BLaER1 (cell line): ENCODE measurements at regions not wholly inside any gene's neighbourhood (a gene's known extent, or its start where the extent isn't known, plus 50 kb on each side); places are given as distances from the start of the nearest gene placed in this dataset.
A peak's percentile ranks its signal among the peaks of the same experiment; 100 is the strongest.
"Not testable (repeated sequence)": the region's sequence is repeated elsewhere in the genome, so short reads cannot be mapped to it uniquely, and the experiment has no call there.

Source experiments
- H3K27ac ChIP-seq: shearing (Covaris generic); formaldehyde crosslinking; 2 replicates; pipeline ENCODE4 v1.8.1; 2022
- H3K27me3 ChIP-seq: shearing (Covaris generic); formaldehyde crosslinking; 2 replicates; pipeline ENCODE4 v1.8.1; 2022
- H3K36me3 ChIP-seq: shearing (Covaris generic); formaldehyde crosslinking; 2 replicates; pipeline ENCODE4 v1.8.1; 2022
- H3K4me1 ChIP-seq: shearing (Covaris generic); formaldehyde crosslinking; 2 replicates; pipeline ENCODE4 v1.8.1; 2022
- H3K4me2 ChIP-seq: shearing (Covaris generic); formaldehyde crosslinking; 2 replicates; pipeline ENCODE4 v1.8.1; 2022
- H3K4me3 ChIP-seq: shearing (Covaris generic); formaldehyde crosslinking; 2 replicates; pipeline ENCODE4 v1.8.1; 2022
- H3K9ac ChIP-seq: shearing (Covaris generic); formaldehyde crosslinking; 2 replicates; pipeline ENCODE4 v1.8.1; 2022
- H3K9me3 ChIP-seq: shearing (Covaris generic); formaldehyde crosslinking; 2 replicates; pipeline ENCODE4 v1.8.1; 2022
- H4K20me1 ChIP-seq: shearing (Covaris generic); formaldehyde crosslinking; 2 replicates; pipeline ENCODE4 v1.8.1; 2022
- Cebpa-rat ChIP-seq: shearing (Covaris generic); IDR thresholded peaks from 2 replicates; pipeline ENCODE4 v1.8.1; 2022

GRCh38 chr3:178137206-178137605 is 399.0 kb upstream of the KCNMB2 start:
- H3K4me1 ChIP-seq: no peaks in the 10 kb centered on the region
- H3K9me3 ChIP-seq: peaks cover 10% of the 10 kb centered on the region; the same call in 1 of the 2 replicates
- no peaks in the 10 kb centered on the region for H3K27me3 ChIP-seq
- no peak overlapping the region for H3K4me2 ChIP-seq
- H3K27ac ChIP-seq: no peak overlapping the region
- no peak for TF ChIP-seq Cebpa-rat
- H3K36me3 ChIP-seq: no peaks in the 10 kb centered on the region
- no peaks in the 10 kb centered on the region for H4K20me1 ChIP-seq
- no peak overlapping the region for H3K4me3 ChIP-seq
- no peak overlapping the region for H3K9ac ChIP-seq

- Histone ChIP-seq H3K9me3 (peaks cover 10% of the 10 kb centered on the region; the same call in 1 of the 2 replicates), H3K4me2 (no peak overlapping the region), H3K4me3 (no peak overlapping the region), H3K36me3 (no peaks in the 10 kb centered on the region), H3K27me3 (no peaks in the 10 kb centered on the region), H4K20me1 (no peaks in the 10 kb centered on the region), H3K9ac (no peak overlapping the region), H3K27ac (no peak overlapping the region), H3K4me1 (no peaks in the 10 kb centered on the region)
- no peak for TF ChIP-seq Cebpa-rat
Observed at GRCh38 chr3:178137831-178138230, 398.4 kb upstream of the KCNMB2 start.

- H3K9ac ChIP-seq: no peak overlapping the region
- TF ChIP-seq Cebpa-rat: no peak
- no peak overlapping the region for H3K4me3 ChIP-seq
- H3K4me1 ChIP-seq: no peaks in the 10 kb centered on the region
- no peak overlapping the region for H3K27ac ChIP-seq
- no peaks in the 10 kb centered on the region for H3K36me3 ChIP-seq
- H3K9me3 ChIP-seq: peaks cover 10% of the 10 kb centered on the region; the same call in 1 of the 2 replicates
- no peaks in the 10 kb centered on the region for H4K20me1 ChIP-seq
- no peaks in the 10 kb centered on the region for H3K27me3 ChIP-seq
- no peak overlapping the region for H3K4me2 ChIP-seq
Observed at GRCh38 chr3:178139116-178139515, 397.1 kb upstream of the KCNMB2 start.

GRCh38 chr3:178140531-178141304 is 395.5 kb upstream of the KCNMB2 start:
- H3K4me3 ChIP-seq: no peak overlapping the region
- H3K27ac ChIP-seq: no peak overlapping the region
- H3K4me1 ChIP-seq: no peaks in the 10 kb centered on the region
- H3K27me3 ChIP-seq: no peaks in the 10 kb centered on the region
- no peak for TF ChIP-seq Cebpa-rat
- H3K9me3 ChIP-seq: 0 out of 2 replicates have a peak, but pooled peaks cover 5% of the 10 kb centered on the region
- H3K4me2 ChIP-seq: no peak overlapping the region
- H3K36me3 ChIP-seq: no peaks in the 10 kb centered on the region
- no peaks in the 10 kb centered on the region for H4K20me1 ChIP-seq
- H3K9ac ChIP-seq: no peak overlapping the region

GRCh38 chr3:178141305-178141684 is 394.9 kb upstream of the KCNMB2 start:
- H3K4me2 ChIP-seq: not testable (repeated sequence)

GRCh38 chr3:178146406-178146831 is 389.8 kb upstream of the KCNMB2 start:
- TF ChIP-seq Cebpa-rat: no peak
- no peaks in the 10 kb centered on the region for H3K36me3 ChIP-seq
- no peaks in the 10 kb centered on the region for H3K27me3 ChIP-seq
- H3K27ac ChIP-seq: no peak overlapping the region
- 0 out of 2 replicates have a peak, but pooled peaks cover 11% of the 10 kb centered on the region for H3K9me3 ChIP-seq
- H3K4me2 ChIP-seq: peak overlapping the region; percentile 14; the same call in 1 of the 2 replicates
- no peak overlapping the region for H3K9ac ChIP-seq
- no peaks in the 10 kb centered on the region for H4K20me1 ChIP-seq
- no peak overlapping the region for H3K4me3 ChIP-seq
- peaks cover 9% of the 10 kb centered on the region for H3K4me1 ChIP-seq

More at GRCh38 chr3:178141305-178141684, 394.9 kb upstream of the KCNMB2 start:
- H3K4me3 ChIP-seq, H3K9ac ChIP-seq, H3K27ac ChIP-seq, H3K36me3 ChIP-seq, H3K9me3 ChIP-seq, H4K20me1 ChIP-seq, H3K4me1 ChIP-seq, H3K27me3 ChIP-seq: not testable (repeated sequence)

GRCh38 chr3:178147001-178147400 is 389.2 kb upstream of the KCNMB2 start:
- no peaks in the 10 kb centered on the region for H3K36me3 ChIP-seq
- no peaks in the 10 kb centered on the region for H4K20me1 ChIP-seq
- no peak overlapping the region for H3K4me3 ChIP-seq
- TF ChIP-seq Cebpa-rat: no peak
- no peak overlapping the region for H3K4me2 ChIP-seq
- no peaks in the 10 kb centered on the region for H3K27me3 ChIP-seq
- H3K27ac ChIP-seq: no peak overlapping the region
- H3K4me1 ChIP-seq: peaks cover 9% of the 10 kb centered on the region
- H3K9me3 ChIP-seq: 0 out of 2 replicates have a peak, but pooled peaks cover 7% of the 10 kb centered on the region
- no peak overlapping the region for H3K9ac ChIP-seq

GRCh38 chr3:178152031-178152806 is 384.0 kb upstream of the KCNMB2 start:
- no peak overlapping the region for H3K9ac ChIP-seq
- TF ChIP-seq Cebpa-rat: no peak
- no peak overlapping the region for H3K27ac ChIP-seq

GRCh38 chr3:178152988-178153387 is 383.2 kb upstream of the KCNMB2 start:
- no peaks in the 10 kb centered on the region for H4K20me1 ChIP-seq
- no peak for TF ChIP-seq Cebpa-rat
- H3K27me3 ChIP-seq: no peaks in the 10 kb centered on the region
- H3K4me1 ChIP-seq: no peaks in the 10 kb centered on the region; the same call in 1 of the 2 replicates
- H3K36me3 ChIP-seq: no peaks in the 10 kb centered on the region
- 0 out of 2 replicates have a peak, but pooled peaks cover 6% of the 10 kb centered on the region for H3K9me3 ChIP-seq
- no peak overlapping the region for H3K4me3 ChIP-seq
- H3K9ac ChIP-seq: no peak overlapping the region
- H3K27ac ChIP-seq: no peak overlapping the region
- no peak overlapping the region for H3K4me2 ChIP-seq

More at GRCh38 chr3:178152031-178152806, 384.0 kb upstream of the KCNMB2 start:
- Histone ChIP-seq H3K4me1 (no peaks in the 10 kb centered on the region; the same call in 1 of the 2 replicates), H3K36me3 (no peaks in the 10 kb centered on the region), H3K27me3 (no peaks in the 10 kb centered on the region), H3K9me3 (0 out of 2 replicates have a peak, but pooled peaks cover 6% of the 10 kb centered on the region), H3K4me3 (no peak overlapping the region), H3K4me2 (no peak overlapping the region), H4K20me1 (no peaks in the 10 kb centered on the region)

GRCh38 chr3:178155521-178155920 is 380.7 kb upstream of the KCNMB2 start:
- Histone ChIP-seq H3K27me3 (no peaks in the 10 kb centered on the region), H3K4me1 (no peaks in the 10 kb centered on the region; the same call in 1 of the 2 replicates), H3K9me3 (0 out of 2 replicates have a peak, but pooled peaks cover 3% of the 10 kb centered on the region), H4K20me1 (no peaks in the 10 kb centered on the region), H3K4me2 (no peak overlapping the region), H3K9ac (no peak overlapping the region), H3K4me3 (no peak overlapping the region), H3K36me3 (no peaks in the 10 kb centered on the region), H3K27ac (no peak overlapping the region)
- TF ChIP-seq Cebpa-rat: no peak
